ENCODE measurements at regions not wholly inside any gene's neighbourhood (a gene's known extent, or its start where the extent isn't known, plus 50 kb on each side); places are given as distances from the start of the nearest gene placed in this dataset.

- ChIA-PET CTCF (no interaction called here), POLR2A (no interaction called here)
- TF ChIP-seq SP1 (IDR thresholded peaks at IDR 0.05) (no peak), NFRKB (IDR thresholded peaks at IDR 0.05) (no peak), HDGF (IDR thresholded peaks at IDR 0.05; ENCODE audit: borderline replicate concordance) (no peak), FOXA1 (IDR thresholded peaks at IDR 0.05) (no peak), CTBP1 (IDR thresholded peaks at IDR 0.05; ENCODE audit: borderline replicate concordance) (no peak), BHLHE40 (IDR thresholded peaks at IDR 0.05; ENCODE audit: borderline replicate concordance) (no peak), TARDBP (IDR thresholded peaks at IDR 0.05) (no peak), ZNF384 (IDR thresholded peaks at IDR 0.05) (no peak)
- no peak for DNase-seq (ENCODE audit: extremely low spot score)
Measured at GRCh38 chr10:130234171-130234965, 98.2 kb downstream of the GLRX3 start.

- POLR2A ChIA-PET, result no interaction called here
- no peak for DNase-seq (ENCODE audit: extremely low spot score)
- CTCF ChIA-PET, result no interaction called here
- TF ChIP-seq SP1 (IDR thresholded peaks at IDR 0.05) (no peak), ELF4 (IDR thresholded peaks at IDR 0.05) (no peak), FOXM1 (IDR thresholded peaks at IDR 0.05; ENCODE audit: borderline replicate concordance) (no peak), HDGF (IDR thresholded peaks at IDR 0.05; ENCODE audit: borderline replicate concordance) (no peak), LEF1 (IDR thresholded peaks at IDR 0.05; ENCODE audit: borderline replicate concordance) (no peak), TARDBP (IDR thresholded peaks at IDR 0.05) (no peak), FOXA1 (IDR thresholded peaks at IDR 0.05) (no peak), FOXK2 (IDR thresholded peaks at IDR 0.05) (no peak), NFRKB (IDR thresholded peaks at IDR 0.05) (no peak), CTBP1 (IDR thresholded peaks at IDR 0.05; ENCODE audit: borderline replicate concordance) (no peak), BHLHE40 (IDR thresholded peaks at IDR 0.05; ENCODE audit: borderline replicate concordance) (no peak), ARNT (IDR thresholded peaks at IDR 0.05) (no peak), L3MBTL2 (conservative IDR thresholded peaks at IDR 0.05) (no peak), PKNOX1 (IDR thresholded peaks at IDR 0.05) (no peak), SUZ12 (IDR thresholded peaks at IDR 0.05) (no peak), ZNF384 (IDR thresholded peaks at IDR 0.05) (no peak)
Measured at GRCh38 chr10:130236711-130237110, 100.5 kb downstream of the GLRX3 start.

- POLR2A ChIA-PET, result no interaction called here
- CTCF ChIA-PET, result no interaction called here
- no peak for DNase-seq (ENCODE audit: extremely low spot score)
- TF ChIP-seq FOXK2 (IDR thresholded peaks at IDR 0.05), result no peak
- no peak for TF ChIP-seq FOXM1 (IDR thresholded peaks at IDR 0.05; ENCODE audit: borderline replicate concordance)
- TF ChIP-seq TARDBP (IDR thresholded peaks at IDR 0.05), result no peak
- no peak for TF ChIP-seq L3MBTL2 (conservative IDR thresholded peaks at IDR 0.05)
- TF ChIP-seq PKNOX1 (IDR thresholded peaks at IDR 0.05), result no peak
- no peak for TF ChIP-seq SUZ12 (IDR thresholded peaks at IDR 0.05)
- TF ChIP-seq BHLHE40 (IDR thresholded peaks at IDR 0.05; ENCODE audit: borderline replicate concordance), result no peak
- no peak for TF ChIP-seq LEF1 (IDR thresholded peaks at IDR 0.05; ENCODE audit: borderline replicate concordance)
- no peak for TF ChIP-seq FOXA1 (IDR thresholded peaks at IDR 0.05)
- TF ChIP-seq ARNT (IDR thresholded peaks at IDR 0.05), result no peak
- no peak for TF ChIP-seq HDGF (IDR thresholded peaks at IDR 0.05; ENCODE audit: borderline replicate concordance)
- no peak for TF ChIP-seq ELF4 (IDR thresholded peaks at IDR 0.05)
- no peak for TF ChIP-seq NFRKB (IDR thresholded peaks at IDR 0.05)
- TF ChIP-seq ZNF384 (IDR thresholded peaks at IDR 0.05), result no peak
- TF ChIP-seq SP1 (IDR thresholded peaks at IDR 0.05), result no peak
Measured at GRCh38 chr10:130240409-130240808, 104.2 kb downstream of the GLRX3 start.

GRCh38 chr10:130242513-130242912 lies 106.3 kb downstream of the GLRX3 start:
- TF ChIP-seq SP1 (IDR thresholded peaks at IDR 0.05) (no peak), ZNF384 (IDR thresholded peaks at IDR 0.05) (no peak), CTBP1 (IDR thresholded peaks at IDR 0.05; ENCODE audit: borderline replicate concordance) (no peak), BHLHE40 (IDR thresholded peaks at IDR 0.05; ENCODE audit: borderline replicate concordance) (no peak), HDGF (IDR thresholded peaks at IDR 0.05; ENCODE audit: borderline replicate concordance) (no peak), L3MBTL2 (conservative IDR thresholded peaks at IDR 0.05) (no peak)
- ChIA-PET CTCF (no interaction called here), POLR2A (no interaction called here)
- no peak for DNase-seq (ENCODE audit: extremely low spot score)

GRCh38 chr10:130243015-130243414 lies 106.8 kb downstream of the GLRX3 start:
- no peak for DNase-seq (ENCODE audit: extremely low spot score)
- ChIA-PET CTCF (no interaction called here), POLR2A (no interaction called here)
- no peak for TF ChIP-seq FOXK2 (IDR thresholded peaks at IDR 0.05)
- TF ChIP-seq BHLHE40 (IDR thresholded peaks at IDR 0.05; ENCODE audit: borderline replicate concordance), result no peak
- TF ChIP-seq ZNF384 (IDR thresholded peaks at IDR 0.05), result no peak
- no peak for TF ChIP-seq SP1 (IDR thresholded peaks at IDR 0.05)
- TF ChIP-seq LEF1 (IDR thresholded peaks at IDR 0.05; ENCODE audit: borderline replicate concordance), result no peak
- no peak for TF ChIP-seq SUZ12 (IDR thresholded peaks at IDR 0.05)
- no peak for TF ChIP-seq ELF4 (IDR thresholded peaks at IDR 0.05)

- ChIA-PET POLR2A (no interaction called here), CTCF (no interaction called here)
- TF ChIP-seq HDGF (IDR thresholded peaks at IDR 0.05; ENCODE audit: borderline replicate concordance), result no peak
- TF ChIP-seq ZNF384 (IDR thresholded peaks at IDR 0.05), result no peak
- TF ChIP-seq LEF1 (IDR thresholded peaks at IDR 0.05; ENCODE audit: borderline replicate concordance), result no peak
- no peak for TF ChIP-seq ARNT (IDR thresholded peaks at IDR 0.05)
- no peak for TF ChIP-seq FOXM1 (IDR thresholded peaks at IDR 0.05; ENCODE audit: borderline replicate concordance)
- no peak for TF ChIP-seq FOXK2 (IDR thresholded peaks at IDR 0.05)
- no peak for TF ChIP-seq PKNOX1 (IDR thresholded peaks at IDR 0.05)
- no peak for TF ChIP-seq L3MBTL2 (conservative IDR thresholded peaks at IDR 0.05)
- no peak for TF ChIP-seq SUZ12 (IDR thresholded peaks at IDR 0.05)
- TF ChIP-seq NFRKB (IDR thresholded peaks at IDR 0.05), result no peak
- no peak for TF ChIP-seq BHLHE40 (IDR thresholded peaks at IDR 0.05; ENCODE audit: borderline replicate concordance)
- no peak for DNase-seq (ENCODE audit: extremely low spot score)
Measured at GRCh38 chr10:130244031-130244927, 108.1 kb downstream of the GLRX3 start.

All from HEK293T (cell line).